ENCODE measurements at regions not wholly inside any gene's neighbourhood (a gene's known extent, or its start where the extent isn't known, plus 50 kb on each side); places are given as distances from the start of the nearest gene placed in this dataset.

DNA sequence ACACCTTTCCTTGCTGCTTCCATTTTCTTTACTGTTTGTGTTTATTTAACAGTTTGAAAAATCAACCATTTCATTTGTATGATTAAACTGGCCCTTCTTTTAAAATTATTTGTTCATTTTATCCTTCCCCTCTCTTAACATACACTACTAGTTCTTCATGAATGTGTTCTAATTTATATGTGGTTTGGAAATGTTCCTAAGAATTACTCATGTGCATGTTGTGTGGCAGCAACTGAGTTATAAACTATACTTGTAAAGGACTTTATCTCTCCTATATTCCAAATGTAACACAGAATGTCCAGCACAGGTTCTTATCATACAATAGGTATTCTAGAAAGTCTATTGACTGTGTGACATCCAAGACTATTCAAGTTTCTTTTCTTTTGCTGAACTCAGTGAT lies 358.2 kb upstream of the MEF2C start:
- no peaks in the 10 kb centered on the region for H4K20me1 ChIP-seq (ENCODE audit: insufficient read depth, low read length)
- no peak overlapping the region for H3K4me3 ChIP-seq (ENCODE audit: insufficient read depth, low read depth, low read length)
- no peak overlapping the region for H2AFZ ChIP-seq (ENCODE audit: low read depth, low read length)
- FAIRE-seq (no peak), DNase-seq (ENCODE audit: low read depth) (peak; percentile 73)
- no peaks in the 10 kb centered on the region for H3K4me1 ChIP-seq (ENCODE audit: insufficient read depth, low read length)
- no peaks in the 10 kb centered on the region for H3K9me3 ChIP-seq (ENCODE audit: insufficient read depth, low read depth, low read length)
- peaks cover 3% of the 10 kb centered on the region for H3K4me1 Mint-ChIP-seq (ENCODE audit: low read depth, unreplicated experiment)
- H3K4me2 ChIP-seq (ENCODE audit: low read length) = no peak overlapping the region
- no peaks in the 10 kb centered on the region for H3K27me3 Mint-ChIP-seq (ENCODE audit: low read depth, unreplicated experiment)
- no peaks in the 10 kb centered on the region for H3K36me3 Mint-ChIP-seq (ENCODE audit: low read depth, unreplicated experiment)
- no peaks in the 10 kb centered on the region for H3K27me3 ChIP-seq (ENCODE audit: insufficient read depth, low read length)
- H3K9ac ChIP-seq (ENCODE audit: low read length) = no peak overlapping the region
- no peaks in the 10 kb centered on the region for H3K9me3 Mint-ChIP-seq (ENCODE audit: unreplicated experiment)
- no peaks in the 10 kb centered on the region for H3K79me2 ChIP-seq (ENCODE audit: insufficient read depth, low read length)
- H3K27ac Mint-ChIP-seq (ENCODE audit: unreplicated experiment) = no peak overlapping the region
- H3K4me3 Mint-ChIP-seq (ENCODE audit: unreplicated experiment) = no peak overlapping the region
- TF ChIP-seq, protein P1, sequence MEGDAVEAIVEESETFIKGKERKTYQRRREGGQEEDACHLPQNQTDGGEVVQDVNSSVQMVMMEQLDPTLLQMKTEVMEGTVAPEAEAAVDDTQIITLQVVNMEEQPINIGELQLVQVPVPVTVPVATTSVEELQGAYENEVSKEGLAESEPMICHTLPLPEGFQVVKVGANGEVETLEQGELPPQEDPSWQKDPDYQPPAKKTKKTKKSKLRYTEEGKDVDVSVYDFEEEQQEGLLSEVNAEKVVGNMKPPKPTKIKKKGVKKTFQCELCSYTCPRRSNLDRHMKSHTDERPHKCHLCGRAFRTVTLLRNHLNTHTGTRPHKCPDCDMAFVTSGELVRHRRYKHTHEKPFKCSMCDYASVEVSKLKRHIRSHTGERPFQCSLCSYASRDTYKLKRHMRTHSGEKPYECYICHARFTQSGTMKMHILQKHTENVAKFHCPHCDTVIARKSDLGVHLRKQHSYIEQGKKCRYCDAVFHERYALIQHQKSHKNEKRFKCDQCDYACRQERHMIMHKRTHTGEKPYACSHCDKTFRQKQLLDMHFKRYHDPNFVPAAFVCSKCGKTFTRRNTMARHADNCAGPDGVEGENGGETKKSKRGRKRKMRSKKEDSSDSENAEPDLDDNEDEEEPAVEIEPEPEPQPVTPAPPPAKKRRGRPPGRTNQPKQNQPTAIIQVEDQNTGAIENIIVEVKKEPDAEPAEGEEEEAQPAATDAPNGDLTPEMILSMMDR (IDR thresholded peaks at IDR 0.05; ENCODE audit: insufficient read depth, low read depth, low read length) = no peak
- no peak overlapping the region for H3K27ac ChIP-seq (ENCODE audit: low read depth, low read length)
- H3K36me3 ChIP-seq (ENCODE audit: insufficient read depth, low read length) = no peaks in the 10 kb centered on the region

- Mint-ChIP-seq H3K36me3 (ENCODE audit: low read depth, unreplicated experiment) (no peaks in the 10 kb centered on the region), H3K9me3 (ENCODE audit: unreplicated experiment) (no peaks in the 10 kb centered on the region), H3K4me3 (ENCODE audit: unreplicated experiment) (no peak overlapping the region), H3K4me1 (ENCODE audit: low read depth, unreplicated experiment) (no peaks in the 10 kb centered on the region), H3K27ac (ENCODE audit: unreplicated experiment) (no peak overlapping the region), H3K27me3 (ENCODE audit: low read depth, unreplicated experiment) (no peaks in the 10 kb centered on the region)
- H4K20me1 ChIP-seq (ENCODE audit: insufficient read depth, low read length) = no peaks in the 10 kb centered on the region
- H3K9me3 ChIP-seq (ENCODE audit: insufficient read depth, low read depth, low read length) = no peaks in the 10 kb centered on the region
- H3K27ac ChIP-seq (ENCODE audit: low read depth, low read length) = no peak overlapping the region
- DNase-seq (ENCODE audit: low read depth) (peak; percentile 60), FAIRE-seq (no peak)
- H3K4me2 ChIP-seq (ENCODE audit: low read length) = no peak overlapping the region
- no peaks in the 10 kb centered on the region for H3K36me3 ChIP-seq (ENCODE audit: insufficient read depth, low read length)
- TF ChIP-seq, protein P1 (IDR thresholded peaks at IDR 0.05; ENCODE audit: insufficient read depth, low read depth, low read length) = no peak
- TF ChIP-seq EZH2 (IDR thresholded peaks at IDR 0.05; ENCODE audit: insufficient read depth, low read length) = no peak
- no peak overlapping the region for H3K4me3 ChIP-seq (ENCODE audit: insufficient read depth, low read depth, low read length)
- H2AFZ ChIP-seq (ENCODE audit: low read depth, low read length) = no peak overlapping the region
- H3K9ac ChIP-seq (ENCODE audit: low read length) = no peak overlapping the region
- no peaks in the 10 kb centered on the region for H3K79me2 ChIP-seq (ENCODE audit: insufficient read depth, low read length)
- H3K4me1 ChIP-seq (ENCODE audit: insufficient read depth, low read length) = no peaks in the 10 kb centered on the region
- H3K27me3 ChIP-seq (ENCODE audit: insufficient read depth, low read length) = no peaks in the 10 kb centered on the region
Measured at GRCh38 chr5:89236900-89237299, 353.9 kb upstream of the MEF2C start.

- no peak overlapping the region for H3K27ac Mint-ChIP-seq (ENCODE audit: unreplicated experiment)
- H3K4me3 Mint-ChIP-seq (ENCODE audit: unreplicated experiment) = no peak overlapping the region
- no peaks in the 10 kb centered on the region for H3K9me3 Mint-ChIP-seq (ENCODE audit: unreplicated experiment)
- Histone ChIP-seq H3K9ac (ENCODE audit: low read length) (no peak overlapping the region), H3K4me3 (ENCODE audit: insufficient read depth, low read depth, low read length) (no peak overlapping the region), H2AFZ (ENCODE audit: low read depth, low read length) (no peak overlapping the region), H3K4me2 (ENCODE audit: low read length) (no peak overlapping the region), H3K27ac (ENCODE audit: low read depth, low read length) (no peak overlapping the region), H4K20me1 (ENCODE audit: insufficient read depth, low read length) (no peaks in the 10 kb centered on the region), H3K9me3 (ENCODE audit: insufficient read depth, low read depth, low read length) (no peaks in the 10 kb centered on the region), H3K79me2 (ENCODE audit: insufficient read depth, low read length) (no peaks in the 10 kb centered on the region), H3K4me1 (ENCODE audit: insufficient read depth, low read length) (no peaks in the 10 kb centered on the region), H3K27me3 (ENCODE audit: insufficient read depth, low read length) (no peaks in the 10 kb centered on the region), H3K36me3 (ENCODE audit: insufficient read depth, low read length) (no peaks in the 10 kb centered on the region)
- TF ChIP-seq, protein P1 (IDR thresholded peaks at IDR 0.05; ENCODE audit: insufficient read depth, low read depth, low read length) = no peak
- TF ChIP-seq EZH2 (IDR thresholded peaks at IDR 0.05; ENCODE audit: insufficient read depth, low read length) = no peak
- no peaks in the 10 kb centered on the region for H3K27me3 Mint-ChIP-seq (ENCODE audit: low read depth, unreplicated experiment)
- DNase-seq (ENCODE audit: low read depth) (no peak), FAIRE-seq (no peak)
- no peaks in the 10 kb centered on the region for H3K36me3 Mint-ChIP-seq (ENCODE audit: low read depth, unreplicated experiment)
- H3K4me1 Mint-ChIP-seq (ENCODE audit: low read depth, unreplicated experiment) = no peaks in the 10 kb centered on the region
Measured at GRCh38 chr5:89233462-89233861, 350.5 kb upstream of the MEF2C start.
